GM12878 (cell line): ENCODE measurements at regions not wholly inside any gene's neighbourhood (a gene's known extent, or its start where the extent isn't known, plus 50 kb on each side); places are given as distances from the start of the nearest gene placed in this dataset.

Source experiments
- ATAC-seq: fragments of 200-7000 bp; cut with Tn5 transposase; 3 replicates; pipeline ENCODE4 v1.9.1; 2020; ENCODE audit warnings: mild to moderate bottlenecking, moderate library complexity
- BruUV-seq: library from RNA; stranded (reverse); fragments of 400-500 nt; replicated peaks from 2 replicates; lab custom pipeline; 2021; lab: Mats Ljungman, UMichigan
- CTCF ChIA-PET: fragments of 300-600 bp; sonication (Branson Sonifier 250); formaldehyde crosslinking; extraction: SDS; loops from one replicate; lab custom pipeline; 2021; ENCODE audit warnings: inconsistent platforms; lab: Yijun Ruan, JAX
- POLR2A ChIA-PET: fragments of 350-600 bp; formaldehyde crosslinking; extraction: SDS; loops from one replicate; lab custom pipeline; 2021; ENCODE audit warnings: inconsistent platforms; lab: Charles Lee
- RAD21 ChIA-PET: fragments of 300-600 bp; sonication (Branson Sonifier 250); formaldehyde crosslinking; loops from one replicate; lab custom pipeline; 2023; ENCODE audit warnings: antibody characterized with exemption; ENCODE audit not compliant: unreplicated experiment; lab: Charles Lee
- SMC1A ChIA-PET: fragments of 300-600 bp; sonication (Branson Sonifier 250); formaldehyde crosslinking; loops from one replicate; lab custom pipeline; 2023; ENCODE audit not compliant: unreplicated experiment, uncharacterized antibody; lab: Charles Lee
- DNase-seq: peaks from one replicate; pipeline ENCODE4 v3.0.0-alpha.2; 2011; ENCODE audit warnings: low read depth, low spot score
- FAIRE-seq: peaks from 3 replicates; lab custom pipeline; 2011; peaks lifted over from hg19 to GRCh38; lab: Jason Lieb, UNC
- H2AFZ ChIP-seq: 2 replicates; pipeline ENCODE4 v1.6.0; 2011; ENCODE audit warnings: low read depth, low read length, control low read depth; ENCODE audit not compliant: control insufficient read depth
- H3K27ac ChIP-seq: 2 replicates; pipeline ENCODE4 v1.5.1; 2011; ENCODE audit warnings: control low read depth; ENCODE audit not compliant: control insufficient read depth, insufficient read depth
- H3K27me3 ChIP-seq, 2 experiments: replicated peaks in 1 of 2; 2 replicates each; pipeline versions ENCODE4 v1.6.0 to v1.6.1; 2011; ENCODE audit warnings: low read length in 1 of 2; ENCODE audit not compliant: control insufficient read depth in 2 of 2, insufficient read depth in 2 of 2
- H3K36me3 ChIP-seq, 2 experiments: 2 replicates each; pipeline ENCODE4 v1.5.1; 2011; ENCODE audit warnings: low read length in 1 of 2; ENCODE audit not compliant: control insufficient read depth in 2 of 2, insufficient read depth in 2 of 2
- H3K4me1 ChIP-seq: 2 replicates; pipeline ENCODE4 v1.6.1; 2011; ENCODE audit warnings: mild to moderate bottlenecking, low read length, moderate library complexity, mixed read lengths; ENCODE audit not compliant: control insufficient read depth, insufficient read depth
- H3K4me2 ChIP-seq: 2 replicates; pipeline ENCODE4 v1.6.0; 2011; ENCODE audit warnings: control low read depth; ENCODE audit not compliant: control insufficient read depth, insufficient read depth
- H3K4me3 ChIP-seq: fragments of 200-600 bp; sonication (generic); 2 replicates; pipeline ENCODE4 v1.5.1; 2016
- H3K79me2 ChIP-seq: 2 replicates; pipeline ENCODE4 v1.6.0; 2011; ENCODE audit warnings: low read length; ENCODE audit not compliant: control insufficient read depth, insufficient read depth
- H3K9ac ChIP-seq: 2 replicates; pipeline ENCODE4 v1.8.0; 2011; ENCODE audit warnings: low read length, control low read depth, mixed read lengths; ENCODE audit not compliant: control insufficient read depth, insufficient read depth
- H3K9me3 ChIP-seq: replicated peaks from 3 replicates; pipeline ENCODE4 v1.5.1; 2011; ENCODE audit warnings: mild to moderate bottlenecking, low read length; ENCODE audit not compliant: control insufficient read depth, insufficient read depth
- H4K20me1 ChIP-seq: 2 replicates; pipeline ENCODE4 v1.6.0; 2011; ENCODE audit not compliant: control insufficient read depth, insufficient read depth
- DPF2 ChIP-seq: fragments of 450-650 bp; IDR thresholded peaks from 2 replicates; pipeline ENCODE4 v1.6.1; 2017; ENCODE audit warnings: mild to moderate bottlenecking
- ETV6 ChIP-seq, 2 experiments: fragments of 450-650 bp in 1 of 2; IDR thresholded peaks in 1 of 2; conservative IDR thresholded peaks in 1 of 2; 2 replicates each; pipeline ENCODE4 v1.6.1; 2014; ENCODE audit warnings: antibody characterized with exemption in 1 of 2, borderline replicate concordance in 1 of 2, low read depth in 1 of 2, mild to moderate bottlenecking in 1 of 2, moderate library complexity in 1 of 2
- MEF2B ChIP-seq: fragments of 450-650 bp; IDR thresholded peaks from 2 replicates; pipeline ENCODE4 v1.6.1; 2018; ENCODE audit warnings: mild to moderate bottlenecking, moderate library complexity; ENCODE audit not compliant: partially characterized antibody, poor library complexity, severe bottlenecking
- NR2C1 ChIP-seq: fragments of 450-650 bp; IDR thresholded peaks from 2 replicates; pipeline ENCODE4 v1.6.1; 2017; ENCODE audit warnings: antibody characterized with exemption, mild to moderate bottlenecking, moderate library complexity
- PAX5 ChIP-seq: IDR thresholded peaks from 2 replicates; pipeline ENCODE4 v1.6.1; 2011; ENCODE audit warnings: low read depth, low read length, borderline replicate concordance
- PAX8 ChIP-seq: fragments of 450-650 bp; IDR thresholded peaks from 2 replicates; pipeline ENCODE4 v1.6.1; 2017; ENCODE audit warnings: mild to moderate bottlenecking, moderate library complexity
- POU2F2 ChIP-seq: IDR thresholded peaks from 3 replicates; pipeline ENCODE4 v1.6.1; 2011; ENCODE audit warnings: low read depth, mild to moderate bottlenecking, low read length, borderline replicate concordance
- RFX5 ChIP-seq: IDR thresholded peaks from 2 replicates; pipeline ENCODE4 v1.6.1; 2011; ENCODE audit warnings: low read depth, low read length, improper control_type of control experiment
- SMAD1 ChIP-seq: fragments of 450-650 bp; IDR thresholded peaks from 2 replicates; pipeline ENCODE4 v1.6.1; 2018; ENCODE audit warnings: mild to moderate bottlenecking, low read depth; ENCODE audit not compliant: partially characterized antibody
- WGBS: methylation state at CpG from one replicate; pipeline ENCODE4 v1.1.6; 2016; ENCODE audit warnings: low lambda C conversion rate; ENCODE audit not compliant: insufficient replicate concordance, insufficient coverage; ENCODE audit errors: missing lambda C conversion rate; 5-methylcytosine and 5-hydroxymethylcytosine counted together
- in situ Hi-C: fragments of 300-500 bp; cut with MboI; formaldehyde crosslinking; loops from 9 replicates; pipeline ENCODE4 v1.14.3; 2018; ENCODE audit warnings: mixed read lengths
- intact Hi-C: fragments of 100-400 bp; cut with micrococcal nuclease; formaldehyde crosslinking; loops from one replicate; pipeline ENCODE4 v1.14.2; 2022; ENCODE audit not compliant: unreplicated experiment
- TF ChIP-seq, protein P1 (sequence below): fragments of 450-650 bp; IDR thresholded peaks from 2 replicates; pipeline ENCODE4 v1.6.1; 2016; ENCODE audit warnings: mild to moderate bottlenecking

DNA sequence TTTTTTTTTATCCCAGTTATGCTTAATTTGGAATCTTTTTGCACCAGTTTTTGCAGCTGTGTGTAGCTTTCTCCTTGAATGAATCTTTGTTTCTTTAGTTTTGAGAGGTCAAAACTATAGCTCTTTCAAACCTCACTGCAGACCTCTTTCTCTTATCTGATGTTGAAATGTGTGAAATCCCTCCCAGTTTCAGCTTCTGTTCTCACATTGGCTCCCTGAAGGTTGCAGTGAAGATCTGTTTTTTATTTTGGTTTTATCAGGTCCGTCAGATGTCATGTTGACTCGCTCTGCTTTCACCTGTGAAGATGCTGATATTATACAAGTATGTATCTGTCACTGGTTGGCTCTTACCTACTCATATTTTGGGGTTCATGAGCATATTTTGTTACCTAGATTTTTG lies 372.0 kb downstream of the RFC3 start:
- 0% methylated on average over 2 of the region's 2 CpGs for WGBS
- H3K9me3 ChIP-seq: no peaks in the 10 kb centered on the region
- no peak overlapping the region for H3K9ac ChIP-seq
- ATAC-seq: no peak
- no peak overlapping the region for H3K4me2 ChIP-seq
- H3K79me2 ChIP-seq: no peaks in the 10 kb centered on the region
- H3K4me1 ChIP-seq: no peaks in the 10 kb centered on the region
- H3K27me3 ChIP-seq: no peaks in the 10 kb centered on the region
- RAD21 ChIA-PET: no interaction called here
- H3K36me3 ChIP-seq: no peaks in the 10 kb centered on the region
- SMC1A ChIA-PET: interaction anchor here (0.8 kb wide), 1 partner anchor 161 kb away, joined by 3 read pairs; no protein-coding TSS in a partner anchor
- intact Hi-C loops: no loop called here
- FAIRE-seq: no peak
- POLR2A ChIA-PET: no interaction called here
- no peak overlapping the region for H2AFZ ChIP-seq
- no peak for TF ChIP-seq PAX5
- TF ChIP-seq NR2C1: no peak
- TF ChIP-seq RFX5: no peak
- TF ChIP-seq PAX8: no peak
- no peak for TF ChIP-seq MEF2B
- no peak for TF ChIP-seq DPF2
- TF ChIP-seq SMAD1: no peak
- TF ChIP-seq POU2F2: no peak
- TF ChIP-seq, protein P1, sequence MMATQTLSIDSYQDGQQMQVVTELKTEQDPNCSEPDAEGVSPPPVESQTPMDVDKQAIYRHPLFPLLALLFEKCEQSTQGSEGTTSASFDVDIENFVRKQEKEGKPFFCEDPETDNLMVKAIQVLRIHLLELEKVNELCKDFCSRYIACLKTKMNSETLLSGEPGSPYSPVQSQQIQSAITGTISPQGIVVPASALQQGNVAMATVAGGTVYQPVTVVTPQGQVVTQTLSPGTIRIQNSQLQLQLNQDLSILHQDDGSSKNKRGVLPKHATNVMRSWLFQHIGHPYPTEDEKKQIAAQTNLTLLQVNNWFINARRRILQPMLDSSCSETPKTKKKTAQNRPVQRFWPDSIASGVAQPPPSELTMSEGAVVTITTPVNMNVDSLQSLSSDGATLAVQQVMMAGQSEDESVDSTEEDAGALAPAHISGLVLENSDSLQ: no peak
- TF ChIP-seq ETV6 (conservative IDR thresholded peaks at IDR 0.05 in 1 of 2, IDR thresholded peaks at IDR 0.05 in 1 of 2; ENCODE audit: borderline replicate concordance in 1 of 2, low read depth in 1 of 2): no peak
- TF ChIP-seq, all 136 proteins: peak for 0
- in situ Hi-C loops: no loop called here
- no peak overlapping the region for H3K27ac ChIP-seq
- H4K20me1 ChIP-seq: no peaks in the 10 kb centered on the region
- no TSS peak for BruUV-seq
- H3K4me3 ChIP-seq: no peak overlapping the region
- CTCF ChIA-PET: interaction anchor here (0.7 kb wide), 1 partner anchor 76 kb away, joined by 3 read pairs; no protein-coding TSS in a partner anchor
- DNase-seq: no peak
